ENCODE measurements at regions not wholly inside any gene's neighbourhood (a gene's known extent, or its start where the extent isn't known, plus 50 kb on each side); places are given as distances from the start of the nearest gene placed in this dataset.

DNA sequence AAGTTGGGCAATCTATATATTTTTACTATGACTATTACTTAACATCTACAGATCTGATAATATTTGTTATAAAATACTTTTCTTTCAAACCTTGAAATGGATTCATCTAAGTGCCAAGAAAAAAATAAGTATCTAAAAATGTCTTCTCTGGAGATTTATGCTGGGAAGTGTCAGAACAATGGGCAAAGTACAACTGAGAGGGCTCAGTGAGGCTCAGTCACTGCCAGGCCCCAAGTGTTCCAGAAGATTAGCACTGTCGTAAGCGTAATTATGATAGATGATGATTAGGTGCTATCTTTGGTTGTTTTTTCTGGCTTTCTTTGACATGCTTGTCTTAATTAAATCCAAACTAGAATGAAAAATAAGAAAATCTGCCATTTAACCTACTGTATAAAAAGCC lies 72.2 kb upstream of the ADAMTS19 start:
- Histone ChIP-seq H3K36me3 (ENCODE audit: control insufficient read depth, insufficient read depth, low read length) (no peaks in the 10 kb centered on the region), H3K4me3 (replicated peaks; ENCODE audit: low read depth, low read length) (no peak overlapping the region), H3K27me3 (replicated peaks; ENCODE audit: control insufficient read depth, insufficient read depth, low read length) (no peaks in the 10 kb centered on the region)
- TF ChIP-seq, protein P1, sequence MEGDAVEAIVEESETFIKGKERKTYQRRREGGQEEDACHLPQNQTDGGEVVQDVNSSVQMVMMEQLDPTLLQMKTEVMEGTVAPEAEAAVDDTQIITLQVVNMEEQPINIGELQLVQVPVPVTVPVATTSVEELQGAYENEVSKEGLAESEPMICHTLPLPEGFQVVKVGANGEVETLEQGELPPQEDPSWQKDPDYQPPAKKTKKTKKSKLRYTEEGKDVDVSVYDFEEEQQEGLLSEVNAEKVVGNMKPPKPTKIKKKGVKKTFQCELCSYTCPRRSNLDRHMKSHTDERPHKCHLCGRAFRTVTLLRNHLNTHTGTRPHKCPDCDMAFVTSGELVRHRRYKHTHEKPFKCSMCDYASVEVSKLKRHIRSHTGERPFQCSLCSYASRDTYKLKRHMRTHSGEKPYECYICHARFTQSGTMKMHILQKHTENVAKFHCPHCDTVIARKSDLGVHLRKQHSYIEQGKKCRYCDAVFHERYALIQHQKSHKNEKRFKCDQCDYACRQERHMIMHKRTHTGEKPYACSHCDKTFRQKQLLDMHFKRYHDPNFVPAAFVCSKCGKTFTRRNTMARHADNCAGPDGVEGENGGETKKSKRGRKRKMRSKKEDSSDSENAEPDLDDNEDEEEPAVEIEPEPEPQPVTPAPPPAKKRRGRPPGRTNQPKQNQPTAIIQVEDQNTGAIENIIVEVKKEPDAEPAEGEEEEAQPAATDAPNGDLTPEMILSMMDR (IDR thresholded peaks at IDR 0.05; ENCODE audit: insufficient read depth, low read length, poor library complexity, severe bottlenecking), result no peak
- DNase-seq (ENCODE audit: extremely low read depth, insufficient read length), result no peak

DNA sequence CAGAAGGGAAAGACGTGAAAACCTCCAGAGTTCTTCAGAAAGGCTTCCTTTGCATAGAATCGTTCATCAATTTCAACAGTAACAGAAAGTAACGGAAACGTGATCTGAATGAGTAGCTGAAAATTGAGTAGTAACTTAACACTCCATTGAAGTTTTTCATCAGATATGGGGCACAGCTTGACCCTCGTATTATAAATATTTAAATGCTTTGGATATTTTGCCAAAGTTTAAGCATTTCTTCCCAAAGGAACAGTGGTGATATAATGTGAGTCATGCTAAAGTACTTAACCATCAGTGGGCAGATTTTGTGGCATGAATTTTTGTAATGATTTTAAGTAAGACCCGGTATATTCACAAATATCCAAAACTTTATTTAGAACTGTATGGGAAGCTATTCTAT lies 67.4 kb upstream of the ADAMTS19 start:
- DNase-seq (ENCODE audit: extremely low read depth, insufficient read length), result no peak
- no peak overlapping the region for H3K4me3 ChIP-seq (replicated peaks; ENCODE audit: low read depth, low read length)
- H3K36me3 ChIP-seq (ENCODE audit: control insufficient read depth, insufficient read depth, low read length), result no peaks in the 10 kb centered on the region
- TF ChIP-seq, protein P1 (IDR thresholded peaks at IDR 0.05; ENCODE audit: insufficient read depth, low read length, poor library complexity, severe bottlenecking), result no peak
- no peaks in the 10 kb centered on the region for H3K27me3 ChIP-seq (replicated peaks; ENCODE audit: control insufficient read depth, insufficient read depth, low read length)

DNA sequence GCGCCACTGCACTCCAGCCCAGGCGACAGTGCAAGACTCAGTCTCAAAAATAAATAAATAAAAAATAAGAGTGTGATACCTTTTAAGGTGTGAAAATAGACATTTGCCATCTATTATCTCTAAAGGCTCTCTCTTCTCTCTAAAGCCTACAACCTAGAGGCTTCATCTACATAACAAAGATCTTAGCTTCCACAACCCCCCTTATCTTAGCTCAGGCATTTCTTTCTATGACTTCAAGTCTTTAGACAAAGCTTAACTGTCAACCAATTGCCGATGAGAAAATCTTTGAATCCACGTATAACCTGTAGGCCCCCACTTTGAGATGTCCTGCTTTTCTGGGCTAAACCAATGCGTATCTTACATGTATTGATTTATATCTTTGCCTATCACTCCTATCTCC lies 64.9 kb upstream of the ADAMTS19 start:
- TF ChIP-seq, protein P1 (IDR thresholded peaks at IDR 0.05; ENCODE audit: insufficient read depth, low read length, poor library complexity, severe bottlenecking), result no peak
- no peaks in the 10 kb centered on the region for H3K27me3 ChIP-seq (replicated peaks; ENCODE audit: control insufficient read depth, insufficient read depth, low read length)
- DNase-seq (ENCODE audit: extremely low read depth, insufficient read length), result no peak
- H3K36me3 ChIP-seq (ENCODE audit: control insufficient read depth, insufficient read depth, low read length), result no peaks in the 10 kb centered on the region
- H3K4me3 ChIP-seq (replicated peaks; ENCODE audit: low read depth, low read length), result no peak overlapping the region

DNA sequence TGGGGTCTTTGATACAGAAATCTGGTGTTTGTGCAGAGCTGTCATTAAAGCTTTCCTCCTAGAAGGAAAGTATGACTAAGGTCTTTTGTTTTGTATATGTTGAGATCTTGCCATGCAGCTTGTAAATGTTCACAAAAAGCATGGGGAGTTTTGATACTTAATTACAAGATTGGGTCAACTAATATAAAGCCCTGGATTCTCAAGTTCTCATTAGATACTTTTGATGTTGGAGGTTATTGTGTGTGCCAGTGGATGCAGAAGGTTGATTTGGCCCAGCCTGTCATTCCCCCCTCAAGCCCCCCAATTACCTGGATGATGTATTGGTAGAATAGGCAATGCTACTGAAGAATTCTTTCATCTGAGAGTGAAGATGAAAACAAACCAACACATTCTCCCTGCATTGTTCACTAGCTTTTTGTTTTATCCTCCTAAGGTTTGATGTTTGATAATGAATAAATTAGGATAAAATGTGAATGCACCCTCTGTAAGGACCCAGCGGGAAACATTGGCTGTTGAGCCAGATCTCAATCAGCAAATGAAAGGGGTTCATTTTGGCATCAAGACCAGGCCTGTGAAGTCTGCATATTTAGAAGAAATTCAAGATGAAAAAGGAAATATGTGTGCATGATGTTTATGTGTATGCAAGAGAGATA lies 61.9 kb upstream of the ADAMTS19 start:
- Histone ChIP-seq H3K4me3 (replicated peaks; ENCODE audit: low read depth, low read length) (no peak overlapping the region), H3K27me3 (replicated peaks; ENCODE audit: control insufficient read depth, insufficient read depth, low read length) (no peaks in the 10 kb centered on the region), H3K36me3 (ENCODE audit: control insufficient read depth, insufficient read depth, low read length) (no peaks in the 10 kb centered on the region)
- no peak for DNase-seq (ENCODE audit: extremely low read depth, insufficient read length)
- TF ChIP-seq, protein P1 (IDR thresholded peaks at IDR 0.05; ENCODE audit: insufficient read depth, low read length, poor library complexity, severe bottlenecking), result no peak

DNA sequence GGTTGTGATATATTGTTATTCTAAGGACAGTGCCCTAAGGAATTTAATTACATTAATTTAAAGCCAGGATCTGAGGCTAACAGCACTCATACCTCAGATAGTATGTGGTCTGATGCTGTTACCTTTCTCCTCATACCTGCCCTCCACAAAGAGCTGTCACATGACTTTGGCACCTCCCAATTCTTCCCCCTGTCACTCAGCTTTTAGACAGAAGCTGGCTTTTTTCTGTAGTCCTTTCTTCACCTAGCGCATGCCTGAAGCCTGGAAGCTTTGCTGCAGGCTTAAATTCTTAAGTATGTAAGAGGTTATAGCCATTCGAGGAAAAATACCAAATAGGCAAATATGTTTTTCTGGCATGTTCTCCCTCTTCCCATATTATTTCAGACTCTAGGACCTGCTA lies 61.0 kb upstream of the ADAMTS19 start:
- Histone ChIP-seq H3K27me3 (replicated peaks; ENCODE audit: control insufficient read depth, insufficient read depth, low read length) (no peaks in the 10 kb centered on the region), H3K36me3 (ENCODE audit: control insufficient read depth, insufficient read depth, low read length) (no peaks in the 10 kb centered on the region), H3K4me3 (replicated peaks; ENCODE audit: low read depth, low read length) (no peak overlapping the region)
- TF ChIP-seq, protein P1 (IDR thresholded peaks at IDR 0.05; ENCODE audit: insufficient read depth, low read length, poor library complexity, severe bottlenecking), result no peak
- DNase-seq (ENCODE audit: extremely low read depth, insufficient read length), result no peak

Measured in GM06990 (cell line).